Activated naive CD8-positive, alpha-beta T cell treated with anti-CD3 and anti-CD28 coated beads, Interleukin-2, amount 50 U/mL, for 16 hours (primary cell): ENCODE measurements at regions not wholly inside any gene's neighbourhood (a gene's known extent, or its start where the extent isn't known, plus 50 kb on each side); places are given as distances from the start of the nearest gene placed in this dataset.

ENCODE experiments used
- DNase-seq: peaks from one replicate; pipeline ENCODE4 v3.0.0-alpha.2; 2020; ENCODE audit warnings: low read depth, low spot score

DNA sequence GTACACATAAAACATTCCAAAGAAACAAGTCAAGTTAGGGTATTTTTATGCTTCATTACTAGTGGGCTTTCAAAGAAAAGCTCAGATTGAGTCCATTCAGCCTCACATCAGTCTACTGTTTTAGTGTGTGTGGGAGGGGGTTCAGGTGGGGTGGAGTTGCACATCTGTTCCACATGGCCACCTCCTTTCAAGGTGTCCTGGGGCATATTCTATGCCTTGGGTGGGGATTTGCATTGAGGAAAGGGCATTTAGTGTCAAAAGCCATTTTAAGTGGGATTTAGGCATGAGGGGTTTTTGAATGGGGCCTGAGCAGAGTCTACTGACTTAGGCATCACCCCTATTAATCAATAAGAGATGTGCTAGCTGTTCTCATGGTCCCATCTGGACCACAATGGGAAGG is 983.1 kb downstream of the TLE4 start:
- DNase-seq = no peak

DNA sequence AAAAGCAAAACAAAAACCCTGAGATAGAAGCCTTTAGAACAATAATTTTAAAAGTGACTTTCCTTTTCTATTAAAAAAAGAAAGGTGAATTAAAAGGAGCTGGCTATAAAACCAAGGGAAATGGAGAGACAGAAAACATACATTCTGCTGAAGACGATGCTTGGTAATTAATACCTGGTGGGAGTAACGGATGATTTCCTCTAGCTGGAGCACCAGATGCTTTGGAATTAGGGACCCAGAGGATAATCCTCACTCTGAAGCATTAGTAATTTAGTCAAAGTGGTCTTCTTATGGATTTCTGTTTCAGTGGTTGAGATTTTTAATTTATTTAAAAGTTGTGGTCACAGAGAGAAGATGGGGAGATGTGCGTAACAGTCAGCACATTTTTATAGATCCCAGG is 982.5 kb downstream of the TLE4 start:
- DNase-seq = no peak

- DNase-seq = no peak
Observed at GRCh38 chr9:80552931-80553330, 981.2 kb downstream of the TLE4 start.

DNA sequence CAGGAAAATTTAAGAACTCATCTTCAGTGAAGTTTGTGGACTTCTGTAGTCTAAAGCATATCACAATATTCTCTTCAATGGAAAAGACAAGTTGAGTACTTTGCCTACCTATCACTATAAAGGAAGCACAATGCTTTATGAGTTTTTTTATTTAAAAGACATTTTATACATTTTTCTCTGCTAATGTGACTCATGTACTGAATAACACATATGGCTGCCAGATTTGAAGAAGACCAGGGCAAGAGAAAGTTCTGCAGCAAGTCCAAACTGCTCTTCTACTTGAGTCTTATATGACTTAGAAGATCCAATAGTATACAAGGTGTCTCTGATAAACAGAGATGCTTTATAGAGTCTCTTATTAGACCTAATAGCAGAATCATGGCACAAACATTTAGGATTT is 978.4 kb downstream of the TLE4 start:
- DNase-seq = no peak

GRCh38 chr9:80547613-80548012 is 975.8 kb downstream of the TLE4 start:
- DNase-seq = no peak

GRCh38 chr9:80540387-80540786 is 968.6 kb downstream of the TLE4 start:
- no peak for DNase-seq

DNA sequence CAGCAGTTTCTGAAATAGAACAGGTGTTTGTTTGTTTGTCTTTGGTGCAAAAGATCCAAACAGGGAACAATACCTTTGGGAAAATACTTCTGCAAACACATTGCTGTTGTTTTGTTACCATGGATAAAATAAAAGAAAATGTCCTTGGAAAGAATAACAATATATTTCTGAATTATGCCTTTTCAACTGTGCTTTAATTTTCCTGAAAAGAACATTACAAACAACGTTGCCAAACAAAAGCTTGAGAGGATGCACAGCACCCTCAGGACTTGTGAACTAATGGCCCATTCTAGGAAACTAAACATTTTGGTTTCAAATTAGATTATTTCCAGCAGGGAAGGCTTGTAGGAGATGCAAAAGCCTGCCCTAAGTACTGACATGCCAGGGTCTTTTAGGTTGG is 967.2 kb downstream of the TLE4 start:
- DNase-seq = no peak

- no peak for DNase-seq
Observed at GRCh38 chr9:80522465-80522864, 950.7 kb downstream of the TLE4 start.

DNA sequence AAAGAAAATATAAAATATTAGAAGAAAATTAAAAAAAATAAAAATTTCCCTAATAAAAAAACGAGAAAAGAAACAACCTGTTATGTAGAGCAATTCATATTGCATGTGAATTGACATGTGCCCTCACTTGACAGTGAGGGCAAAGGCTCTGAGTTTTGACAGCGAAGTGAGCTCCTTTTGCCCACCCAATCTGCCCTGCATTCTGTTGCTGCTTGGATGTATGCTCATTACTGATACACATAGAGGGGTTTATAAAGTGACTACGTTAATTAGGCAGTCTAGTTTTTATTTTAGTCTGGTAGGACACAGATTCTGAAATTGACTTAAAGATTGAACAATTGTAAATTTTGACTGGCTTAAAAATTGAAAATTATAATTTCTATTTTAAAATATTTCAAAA is 949.4 kb downstream of the TLE4 start:
- no peak for DNase-seq

- DNase-seq = no peak
Observed at GRCh38 chr9:80520231-80520630, 948.5 kb downstream of the TLE4 start.

- DNase-seq = no peak
Observed at GRCh38 chr9:80518441-80518840, 946.7 kb downstream of the TLE4 start.

DNA sequence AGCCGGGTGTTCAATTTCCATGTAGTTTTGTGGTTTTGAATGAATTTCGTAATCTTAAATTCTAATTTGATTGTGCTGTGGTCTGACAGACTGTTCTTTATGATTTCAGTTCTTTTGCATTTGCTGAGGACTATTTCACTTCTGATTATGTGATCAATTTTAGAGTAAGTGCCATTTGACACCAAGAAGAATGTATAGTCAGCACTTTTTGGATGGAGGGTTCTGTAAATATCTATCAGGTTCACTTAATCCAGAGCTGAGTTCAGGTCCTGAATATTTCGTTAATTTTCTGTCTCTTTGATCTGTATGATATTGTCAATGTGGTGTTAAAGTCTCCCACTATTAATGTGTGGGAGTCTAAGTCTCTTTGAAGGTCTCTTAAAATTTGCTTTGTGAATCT is 944.9 kb downstream of the TLE4 start:
- DNase-seq = no peak

- no peak for DNase-seq
Observed at GRCh38 chr9:80509358-80509757, 937.6 kb downstream of the TLE4 start.

DNA sequence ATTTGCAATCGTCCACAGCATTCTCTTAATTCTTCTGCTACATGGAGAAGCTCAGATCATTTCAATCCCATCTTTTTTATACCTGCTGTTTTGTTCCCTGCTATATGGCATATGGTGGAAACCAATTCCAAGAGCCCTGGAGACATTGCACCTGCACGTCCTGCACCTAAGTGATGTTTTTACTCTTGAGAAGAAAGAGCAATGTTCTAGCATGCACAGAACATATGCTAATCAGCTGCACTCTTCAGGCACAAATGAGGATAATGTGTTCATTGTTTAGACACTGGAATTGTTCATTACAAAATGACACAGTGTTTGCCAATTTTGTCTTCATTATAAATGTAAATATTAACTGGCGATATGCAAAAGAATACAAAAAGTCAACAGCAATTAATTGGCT is 935.8 kb downstream of the TLE4 start:
- no peak for DNase-seq

GRCh38 chr9:80504601-80505230 is 933.0 kb downstream of the TLE4 start:
- DNase-seq = no peak

- no peak for DNase-seq
Observed at GRCh38 chr9:80503671-80504281, 932.0 kb downstream of the TLE4 start.

GRCh38 chr9:80502306-80502705 is 930.5 kb downstream of the TLE4 start:
- no peak for DNase-seq

DNA sequence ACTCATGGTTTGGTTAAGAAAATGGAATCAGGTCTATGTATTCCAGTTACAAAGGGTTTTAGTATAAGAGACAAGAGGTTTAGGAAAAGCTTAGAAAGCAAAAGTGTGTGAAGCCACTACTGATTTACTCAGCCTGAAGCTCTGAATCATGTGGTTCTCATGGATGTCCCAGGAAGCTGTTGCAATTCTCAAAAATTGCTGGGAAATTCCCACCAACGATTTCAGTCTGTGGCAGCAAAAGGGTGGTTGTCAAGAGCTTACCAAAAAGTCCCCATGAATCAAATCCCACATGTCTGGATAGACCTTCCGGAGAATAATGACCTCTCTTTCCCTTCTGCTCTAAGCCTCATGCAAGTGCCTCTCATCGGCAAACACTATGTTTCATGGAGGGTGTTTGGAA is 929.9 kb downstream of the TLE4 start:
- DNase-seq = no peak

GRCh38 chr9:80500300-80500699 is 928.5 kb downstream of the TLE4 start:
- no peak for DNase-seq

- DNase-seq = no peak
Observed at GRCh38 chr9:80498001-80498555, 926.3 kb downstream of the TLE4 start.

- DNase-seq = no peak
Observed at GRCh38 chr9:80496901-80497556, 925.3 kb downstream of the TLE4 start.

DNA sequence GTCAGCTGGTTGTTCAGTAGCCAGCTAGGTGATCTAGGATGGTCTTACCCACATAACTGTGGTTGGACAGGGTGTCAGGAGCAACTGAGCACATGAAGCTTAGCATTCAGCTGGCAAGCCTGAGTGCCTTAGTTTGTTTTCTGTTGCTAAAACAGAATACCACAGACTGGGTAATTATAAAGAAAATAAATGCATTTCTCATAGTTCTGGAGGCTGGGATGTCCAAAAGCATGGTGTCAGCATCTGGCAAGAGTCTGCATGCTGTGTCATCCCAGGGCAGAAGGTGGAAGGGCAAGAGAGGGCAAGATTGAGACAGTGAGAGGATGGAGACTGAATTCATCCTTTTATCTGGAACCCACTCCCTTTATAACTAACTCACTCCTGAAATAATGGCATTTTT is 921.5 kb downstream of the TLE4 start:
- DNase-seq = no peak

GRCh38 chr9:80492221-80492620 is 920.5 kb downstream of the TLE4 start:
- DNase-seq = no peak
